ENCODE measurements at regions not wholly inside any gene's neighbourhood (a gene's known extent, or its start where the extent isn't known, plus 50 kb on each side); places are given as distances from the start of the nearest gene placed in this dataset.

- H2AFZ ChIP-seq (ENCODE audit: low read length): no peak overlapping the region
- H3K9ac ChIP-seq (ENCODE audit: low read depth, low read length, poor library complexity, severe bottlenecking): no peak overlapping the region
- H3K9me3 ChIP-seq (ENCODE audit: insufficient read depth, low read depth, low read length): no peaks in the 10 kb centered on the region
- no peaks in the 10 kb centered on the region for H3K4me1 ChIP-seq (ENCODE audit: insufficient read depth, low read length, poor library complexity, severe bottlenecking)
- H3K36me3 ChIP-seq (ENCODE audit: insufficient read depth, low read length): no peaks in the 10 kb centered on the region
- H3F3A ChIP-seq (ENCODE audit: low read depth): no peaks in the 10 kb centered on the region
- H3K4me2 ChIP-seq (ENCODE audit: low read depth, low read length, poor library complexity, severe bottlenecking): no peak overlapping the region
- TF ChIP-seq EZH2phosphoT487 (IDR thresholded peaks at IDR 0.05; ENCODE audit: borderline replicate concordance) (no peak), CTCF (conservative IDR thresholded peaks at IDR 0.05; ENCODE audit: low read length) (no peak)
- no peaks in the 10 kb centered on the region for H3K79me2 ChIP-seq (ENCODE audit: insufficient read depth, low read length)
- no peak overlapping the region for H3K4me3 ChIP-seq (ENCODE audit: low read length, poor library complexity, severe bottlenecking)
- H4K20me1 ChIP-seq (ENCODE audit: insufficient read depth, low read length, poor library complexity, severe bottlenecking): no peaks in the 10 kb centered on the region
- H3K27me3 ChIP-seq (ENCODE audit: insufficient read depth, low read length, poor library complexity, severe bottlenecking): no peaks in the 10 kb centered on the region
- no peaks in the 10 kb centered on the region for H3K9me2 ChIP-seq (replicated peaks; ENCODE audit: low read depth, low read length)
Measured at GRCh38 chr16:76926042-76926441, 264.9 kb upstream of the MON1B start.

GRCh38 chr16:76926595-76926994 lies 264.4 kb upstream of the MON1B start:
- no peak overlapping the region for H2AFZ ChIP-seq (ENCODE audit: low read length)
- H3K4me3 ChIP-seq (ENCODE audit: low read length, poor library complexity, severe bottlenecking): no peak overlapping the region
- no peak overlapping the region for H3K9ac ChIP-seq (ENCODE audit: low read depth, low read length, poor library complexity, severe bottlenecking)
- TF ChIP-seq CTCF (conservative IDR thresholded peaks at IDR 0.05; ENCODE audit: low read length) (no peak), EZH2phosphoT487 (IDR thresholded peaks at IDR 0.05; ENCODE audit: borderline replicate concordance) (no peak)
- H3K4me2 ChIP-seq (ENCODE audit: low read depth, low read length, poor library complexity, severe bottlenecking): no peak overlapping the region
- no peaks in the 10 kb centered on the region for H3K79me2 ChIP-seq (ENCODE audit: insufficient read depth, low read length)
- no peaks in the 10 kb centered on the region for H3K36me3 ChIP-seq (ENCODE audit: insufficient read depth, low read length)
- no peaks in the 10 kb centered on the region for H4K20me1 ChIP-seq (ENCODE audit: insufficient read depth, low read length, poor library complexity, severe bottlenecking)
- no peaks in the 10 kb centered on the region for H3K4me1 ChIP-seq (ENCODE audit: insufficient read depth, low read length, poor library complexity, severe bottlenecking)
- no peaks in the 10 kb centered on the region for H3F3A ChIP-seq (ENCODE audit: low read depth)
- no peaks in the 10 kb centered on the region for H3K27me3 ChIP-seq (ENCODE audit: insufficient read depth, low read length, poor library complexity, severe bottlenecking)
- no peaks in the 10 kb centered on the region for H3K9me3 ChIP-seq (ENCODE audit: insufficient read depth, low read depth, low read length)
- no peaks in the 10 kb centered on the region for H3K9me2 ChIP-seq (replicated peaks; ENCODE audit: low read depth, low read length)

GRCh38 chr16:76931186-76931585 lies 259.8 kb upstream of the MON1B start:
- TF ChIP-seq EZH2phosphoT487 (IDR thresholded peaks at IDR 0.05; ENCODE audit: borderline replicate concordance) (no peak), CTCF (conservative IDR thresholded peaks at IDR 0.05; ENCODE audit: low read length) (no peak)
- H3K36me3 ChIP-seq (ENCODE audit: insufficient read depth, low read length): no peaks in the 10 kb centered on the region
- H3K4me1 ChIP-seq (ENCODE audit: insufficient read depth, low read length, poor library complexity, severe bottlenecking): no peaks in the 10 kb centered on the region
- no peaks in the 10 kb centered on the region for H3K27me3 ChIP-seq (ENCODE audit: insufficient read depth, low read length, poor library complexity, severe bottlenecking)
- no peaks in the 10 kb centered on the region for H3K9me2 ChIP-seq (replicated peaks; ENCODE audit: low read depth, low read length)
- no peaks in the 10 kb centered on the region for H3K9me3 ChIP-seq (ENCODE audit: insufficient read depth, low read depth, low read length)
- H3K4me3 ChIP-seq (ENCODE audit: low read length, poor library complexity, severe bottlenecking): no peak overlapping the region
- H3K9ac ChIP-seq (ENCODE audit: low read depth, low read length, poor library complexity, severe bottlenecking): no peak overlapping the region
- no peaks in the 10 kb centered on the region for H3K79me2 ChIP-seq (ENCODE audit: insufficient read depth, low read length)
- H4K20me1 ChIP-seq (ENCODE audit: insufficient read depth, low read length, poor library complexity, severe bottlenecking): no peaks in the 10 kb centered on the region
- H3F3A ChIP-seq (ENCODE audit: low read depth): no peaks in the 10 kb centered on the region
- no peak overlapping the region for H2AFZ ChIP-seq (ENCODE audit: low read length)
- no peak overlapping the region for H3K4me2 ChIP-seq (ENCODE audit: low read depth, low read length, poor library complexity, severe bottlenecking)
